ENCODE measurements at regions not wholly inside any gene's neighbourhood (a gene's known extent, or its start where the extent isn't known, plus 50 kb on each side); places are given as distances from the start of the nearest gene placed in this dataset.

- TF ChIP-seq CHD7 (IDR thresholded peaks at IDR 0.05; ENCODE audit: insufficient replicate concordance, low read length) (no peak), CHD1 (IDR thresholded peaks at IDR 0.05; ENCODE audit: low read depth, low read length) (no peak)
Measured at GRCh38 chr1:172973424-172973823, 77.3 kb downstream of the TNFSF18 start (continued).

Data from H1 (cell line).